HG03457 (cell line): ENCODE measurements at regions not wholly inside any gene's neighbourhood (a gene's known extent, or its start where the extent isn't known, plus 50 kb on each side); places are given as distances from the start of the nearest gene placed in this dataset.

Source experiments
- ATAC-seq: cut with Tn5 transposase; IDR thresholded peaks from one replicate; pipeline ENCODE4 v1.9.1; 2021; ENCODE audit warnings: moderate number of reproducible peaks; ENCODE audit not compliant: unreplicated experiment

GRCh38 chr7:156000601-156001396 is 188.5 kb upstream of the SHH start:
- ATAC-seq = no peak

- no peak for ATAC-seq
Measured at GRCh38 chr7:155999631-156000489, 187.6 kb upstream of the SHH start.

- ATAC-seq = no peak
Measured at GRCh38 chr7:155998766-155999630, 186.7 kb upstream of the SHH start.

- ATAC-seq = no peak
Measured at GRCh38 chr7:155998328-155998691, 186.0 kb upstream of the SHH start.

- ATAC-seq = no peak
Measured at GRCh38 chr7:155997431-155998327, 185.4 kb upstream of the SHH start.

GRCh38 chr7:155996718-155997280 is 184.5 kb upstream of the SHH start:
- ATAC-seq = no peak

DNA sequence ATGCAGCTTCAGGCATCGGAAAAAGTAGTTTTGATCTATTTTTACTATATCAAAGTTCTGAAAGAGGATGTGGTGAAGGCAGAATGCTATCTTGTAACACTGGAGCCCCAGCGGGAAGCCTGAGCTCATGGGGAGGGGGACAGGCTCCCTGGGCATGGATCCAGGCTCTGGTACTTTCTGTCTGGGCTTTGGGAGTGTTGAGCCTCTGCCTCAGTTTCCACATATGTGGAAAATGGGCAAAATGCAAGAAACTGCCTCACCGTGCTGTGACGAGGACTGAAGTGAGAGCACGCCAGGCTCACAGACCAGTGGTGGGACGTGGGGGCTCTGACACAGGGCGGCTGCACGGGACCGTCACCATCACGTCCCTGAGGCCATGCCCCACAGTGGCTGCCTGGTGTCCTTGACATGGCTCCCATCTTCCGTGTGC is 182.9 kb upstream of the SHH start:
- no peak for ATAC-seq

DNA sequence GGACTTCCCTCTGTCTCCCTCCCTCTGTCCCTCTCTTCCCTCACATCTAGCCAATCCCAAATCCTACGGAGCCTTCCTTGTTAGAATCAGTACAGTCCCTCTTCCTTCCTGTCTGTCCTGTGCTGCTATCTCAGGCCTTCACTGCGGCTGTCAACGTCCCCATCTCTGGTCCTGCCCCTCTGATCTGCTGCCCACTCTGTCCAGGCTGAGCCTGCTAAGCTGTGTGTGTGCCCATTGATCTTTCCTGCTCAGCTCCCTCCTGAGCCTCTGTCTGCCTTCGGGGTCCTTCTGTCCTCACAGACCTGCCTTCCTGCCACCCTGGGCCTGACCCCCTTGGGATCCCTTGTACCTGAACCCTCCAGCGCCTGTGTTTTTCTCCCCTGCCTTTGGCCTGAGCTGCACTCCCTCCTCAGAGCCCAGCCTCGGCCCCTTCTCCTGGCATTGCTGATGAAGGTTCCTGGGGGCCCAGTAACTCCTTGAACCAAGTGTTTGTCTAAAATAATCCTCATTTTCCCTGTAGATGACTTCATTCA is 182.1 kb upstream of the SHH start:
- ATAC-seq = no peak

DNA sequence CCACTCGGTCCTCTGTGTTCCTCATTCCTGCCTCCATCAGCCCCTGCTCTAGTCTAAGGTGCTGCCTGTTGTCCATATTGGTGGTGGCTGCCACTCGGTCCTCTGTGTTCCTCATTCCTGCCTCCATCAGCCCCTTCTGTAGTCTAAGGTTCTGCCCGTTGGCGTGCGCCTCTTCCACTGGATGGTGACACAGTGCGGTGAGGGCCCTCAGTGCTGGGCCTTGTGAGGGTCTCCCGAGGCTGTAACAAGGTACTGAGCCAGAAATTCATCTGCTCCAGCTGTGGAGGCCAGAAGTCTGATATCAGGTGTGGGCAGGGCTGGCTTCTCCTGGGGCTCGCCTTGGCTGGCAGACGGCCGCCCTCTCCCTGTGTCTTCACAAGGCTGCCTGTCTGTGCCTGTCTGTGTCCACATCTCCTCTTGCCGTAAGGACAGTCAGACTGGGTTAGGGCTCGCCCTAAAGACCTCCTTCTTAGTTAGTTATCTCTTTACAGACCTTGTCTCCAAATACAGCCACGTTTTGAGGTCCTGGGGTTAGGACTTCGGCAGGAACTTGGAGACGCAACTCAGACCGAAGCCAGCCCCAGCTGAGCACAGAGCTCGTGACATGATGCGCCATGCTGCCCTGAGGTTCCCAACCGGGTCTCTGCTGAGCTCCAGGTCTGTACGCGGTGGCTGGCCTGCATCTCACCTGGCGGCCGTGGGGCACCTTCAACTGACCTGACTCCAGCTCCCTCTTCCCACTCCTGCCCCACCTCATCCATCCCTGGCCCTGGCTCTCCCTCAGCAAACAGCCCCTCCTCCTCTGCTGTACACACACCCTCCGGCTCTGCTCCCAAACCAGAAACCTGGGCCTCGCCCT is 181.4 kb upstream of the SHH start:
- ATAC-seq = no peak

DNA sequence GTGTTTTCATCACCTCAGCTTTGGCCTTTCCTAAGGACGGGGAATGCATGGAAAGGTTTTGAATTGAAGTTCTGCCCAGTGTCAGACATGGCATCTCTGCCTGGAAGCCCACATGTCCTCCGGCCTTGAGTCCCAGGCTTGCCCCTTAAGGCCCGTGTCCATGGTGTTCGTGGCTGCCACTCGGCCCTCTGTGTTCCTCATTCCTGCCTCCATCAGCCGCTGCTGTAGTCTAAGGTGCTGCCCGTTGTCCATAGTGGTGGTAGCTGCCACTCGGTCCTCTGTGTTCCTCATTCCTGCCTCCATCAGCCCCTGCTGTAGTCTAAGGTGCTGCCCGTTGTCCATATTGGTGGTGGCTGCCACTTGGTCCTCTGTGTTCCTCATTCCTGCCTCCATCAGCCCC is 180.7 kb upstream of the SHH start:
- ATAC-seq = no peak

- no peak for ATAC-seq
Measured at GRCh38 chr7:155992538-155992937, 180.3 kb upstream of the SHH start.

- ATAC-seq = no peak
Measured at GRCh38 chr7:155992107-155992506, 179.8 kb upstream of the SHH start.

DNA sequence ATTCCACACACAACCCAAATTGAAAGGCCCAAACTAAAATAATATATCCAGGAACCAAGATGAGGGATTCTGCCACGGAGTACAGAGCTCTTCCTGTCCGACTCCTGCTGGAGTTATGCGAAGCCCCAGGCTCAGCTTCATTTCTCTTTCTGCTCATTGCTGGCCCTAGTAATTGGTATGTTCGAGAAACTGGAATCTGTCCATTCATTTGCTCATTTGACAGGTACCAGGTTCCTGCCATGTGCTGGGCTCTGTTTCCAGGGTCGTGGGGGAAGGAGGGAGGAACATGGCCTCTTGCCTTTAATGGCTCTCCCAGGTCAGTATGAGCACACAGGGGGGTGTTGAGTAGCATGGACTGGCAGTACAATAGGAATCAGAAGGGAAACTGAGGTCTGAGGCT is 179.2 kb upstream of the SHH start:
- ATAC-seq = no peak

DNA sequence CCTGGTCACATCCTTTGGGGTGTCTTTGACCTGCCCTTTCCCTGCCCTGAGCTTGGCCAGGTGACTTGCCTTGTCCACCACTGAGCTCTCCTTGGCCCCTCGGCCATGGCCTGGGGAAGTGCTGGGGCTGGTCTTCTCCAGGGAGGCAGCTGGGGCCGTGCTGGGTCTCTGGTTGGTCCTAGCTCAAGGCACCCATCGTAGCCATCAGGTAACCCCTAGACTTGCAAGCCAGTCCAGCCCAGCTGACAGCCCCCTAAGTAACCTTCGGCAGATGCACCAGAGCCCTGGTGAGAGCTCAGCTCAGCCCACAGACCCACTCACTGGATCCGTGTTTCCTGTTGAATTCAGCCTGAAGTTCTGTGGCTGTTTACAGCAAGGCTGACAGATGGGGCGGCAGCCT is 176.2 kb upstream of the SHH start:
- no peak for ATAC-seq

DNA sequence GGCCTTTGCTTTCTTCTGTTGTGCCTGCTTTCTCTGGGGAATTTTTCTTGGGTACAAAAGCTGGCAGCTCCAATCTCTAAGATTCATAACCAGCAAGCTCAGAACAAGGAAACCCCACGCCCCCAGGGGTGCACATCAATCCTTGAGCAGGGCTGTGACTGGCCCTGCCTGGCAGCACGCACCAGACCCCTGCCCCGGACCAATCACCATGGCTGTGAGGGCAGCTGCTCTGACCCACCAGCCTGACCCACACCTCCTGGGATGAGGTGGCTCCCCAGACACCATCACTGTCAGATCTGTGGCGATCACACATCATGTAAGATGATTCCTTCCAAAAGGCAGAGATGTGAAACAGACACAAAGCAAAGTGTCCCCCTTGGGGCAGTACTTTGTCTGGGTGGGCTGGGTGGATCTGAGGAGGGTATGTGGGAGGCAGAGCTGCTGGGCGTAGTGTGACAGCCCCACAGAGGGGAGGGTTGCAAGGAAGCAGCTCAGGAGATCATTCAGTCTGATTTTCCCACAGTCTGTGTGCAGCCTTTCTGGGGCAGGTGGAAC is 175.5 kb upstream of the SHH start:
- ATAC-seq = no peak

- ATAC-seq = no peak
Measured at GRCh38 chr7:155986497-155987160, 174.4 kb upstream of the SHH start.

DNA sequence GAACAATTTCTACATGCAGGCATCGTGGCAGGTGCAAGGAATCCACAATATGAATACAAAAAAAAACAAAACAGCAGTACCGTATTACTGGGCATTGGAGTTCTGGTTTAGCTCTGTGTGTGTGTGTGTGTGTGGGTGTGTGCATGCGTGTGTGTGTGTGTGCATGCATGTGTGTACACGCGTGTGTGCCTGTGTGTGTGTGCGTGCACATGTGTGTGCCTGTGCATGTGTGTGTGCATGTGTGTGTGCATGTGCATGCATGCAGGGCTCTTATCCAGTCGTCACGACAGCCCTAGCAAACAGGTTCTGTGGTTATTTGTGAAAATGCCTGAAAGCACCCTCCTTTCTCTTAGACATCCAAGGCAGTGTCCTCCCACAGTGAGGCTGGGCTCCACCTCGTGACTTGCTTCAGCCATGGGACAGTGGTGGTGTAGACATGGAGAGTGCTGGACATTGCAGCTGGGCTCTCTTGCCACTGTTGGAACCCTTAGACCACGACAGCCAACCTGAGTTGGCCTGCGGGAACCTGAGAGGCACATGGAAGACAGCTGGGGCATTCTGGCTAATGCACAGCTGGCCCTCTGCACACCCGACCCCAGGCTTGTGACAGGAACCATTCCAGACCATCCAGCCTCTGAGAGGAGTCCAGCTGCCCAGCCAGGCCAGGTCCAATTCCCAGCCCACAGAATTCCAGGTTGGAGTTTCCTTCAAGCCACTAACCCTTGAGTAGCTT is 173.4 kb upstream of the SHH start:
- ATAC-seq = no peak
